SJSA1 (cell line): ENCODE measurements at regions not wholly inside any gene's neighbourhood (a gene's known extent, or its start where the extent isn't known, plus 50 kb on each side); places are given as distances from the start of the nearest gene placed in this dataset.

Experiments
- DNase-seq, 2 experiments: peaks; one replicate each; pipeline ENCODE4 v3.0.0-alpha.2; 2015 to 2020; ENCODE audit warnings: low spot score in 2 of 2, low read depth in 1 of 2
- H3K27ac ChIP-seq: fragments of 250-450 bp; sonication (Bioruptor Pico); 2 replicates; pipeline ENCODE4 v1.5.1; 2020; ENCODE audit warnings: mild to moderate bottlenecking, moderate library complexity
- H3K27me3 ChIP-seq: fragments of 250-450 bp; sonication (Bioruptor Pico); replicated peaks from 2 replicates; pipeline ENCODE4 v1.5.1; 2020; ENCODE audit warnings: mild to moderate bottlenecking, moderate library complexity
- H3K36me3 ChIP-seq: fragments of 250-450 bp; sonication (Bioruptor Pico); 2 replicates; pipeline ENCODE4 v1.5.1; 2020; ENCODE audit warnings: mild to moderate bottlenecking
- H3K4me1 ChIP-seq: fragments of 250-450 bp; sonication (Bioruptor Pico); replicated peaks from 2 replicates; pipeline ENCODE4 v1.6.1; 2021; ENCODE audit warnings: mild to moderate bottlenecking
- H3K4me3 ChIP-seq: fragments of 250-450 bp; sonication (Bioruptor Pico); 2 replicates; pipeline ENCODE4 v1.5.1; 2020; ENCODE audit warnings: mild to moderate bottlenecking
- H3K9me3 ChIP-seq: fragments of 250-450 bp; sonication (Bioruptor Pico); replicated peaks from 2 replicates; pipeline ENCODE4 v1.5.1; 2020; ENCODE audit warnings: mild to moderate bottlenecking

- Histone ChIP-seq H3K4me1 (no peaks in the 10 kb centered on the region), H3K27me3 (no peaks in the 10 kb centered on the region), H3K4me3 (no peak overlapping the region), H3K36me3 (no peaks in the 10 kb centered on the region), H3K27ac (no peak overlapping the region), H3K9me3 (no peaks in the 10 kb centered on the region)
- DNase-seq: no peak
Observed at GRCh38 chr14:44653641-44654040, 146.6 kb upstream of the FSCB start.

GRCh38 chr14:44652640-44653039 lies 145.6 kb upstream of the FSCB start:
- H3K27me3 ChIP-seq: no peaks in the 10 kb centered on the region
- H3K4me1 ChIP-seq: no peaks in the 10 kb centered on the region
- H3K4me3 ChIP-seq: no peak overlapping the region
- H3K36me3 ChIP-seq: no peaks in the 10 kb centered on the region
- no peak overlapping the region for H3K27ac ChIP-seq
- H3K9me3 ChIP-seq: no peaks in the 10 kb centered on the region
- DNase-seq: no peak

- Histone ChIP-seq H3K9me3 (no peaks in the 10 kb centered on the region), H3K27ac (no peak overlapping the region), H3K36me3 (no peaks in the 10 kb centered on the region), H3K27me3 (no peaks in the 10 kb centered on the region), H3K4me1 (no peaks in the 10 kb centered on the region), H3K4me3 (no peak overlapping the region)
- DNase-seq: no peak
Observed at GRCh38 chr14:44649061-44649460, 142.0 kb upstream of the FSCB start.

DNA sequence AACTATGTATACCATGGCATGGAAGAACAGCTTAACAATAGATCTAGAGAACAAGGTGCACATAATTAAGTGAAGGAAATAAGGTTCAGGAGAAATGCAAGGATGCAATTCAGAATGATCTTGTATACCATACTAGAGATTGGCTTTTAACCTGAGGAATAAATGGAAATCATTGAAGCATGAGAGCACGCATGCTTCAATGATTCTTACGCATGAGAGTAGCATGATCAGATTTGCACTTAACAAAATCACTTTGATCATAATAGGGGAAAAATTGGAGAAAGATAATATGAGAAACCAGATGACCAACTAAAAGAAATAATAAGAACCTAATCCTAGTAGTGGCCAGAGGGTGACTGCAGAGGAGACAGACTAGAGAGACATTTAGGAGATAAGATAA lies 133.3 kb upstream of the FSCB start:
- H3K9me3 ChIP-seq: no peaks in the 10 kb centered on the region
- no peaks in the 10 kb centered on the region for H3K4me1 ChIP-seq
- H3K27ac ChIP-seq: no peak overlapping the region
- no peak overlapping the region for H3K4me3 ChIP-seq
- no peaks in the 10 kb centered on the region for H3K27me3 ChIP-seq
- no peaks in the 10 kb centered on the region for H3K36me3 ChIP-seq
- no peak for DNase-seq

GRCh38 chr14:44639781-44640385 lies 132.8 kb upstream of the FSCB start:
- Histone ChIP-seq H3K27ac (no peak overlapping the region), H3K4me3 (no peak overlapping the region), H3K36me3 (no peaks in the 10 kb centered on the region), H3K9me3 (no peaks in the 10 kb centered on the region), H3K4me1 (no peaks in the 10 kb centered on the region), H3K27me3 (no peaks in the 10 kb centered on the region)
- no peak for DNase-seq

DNA sequence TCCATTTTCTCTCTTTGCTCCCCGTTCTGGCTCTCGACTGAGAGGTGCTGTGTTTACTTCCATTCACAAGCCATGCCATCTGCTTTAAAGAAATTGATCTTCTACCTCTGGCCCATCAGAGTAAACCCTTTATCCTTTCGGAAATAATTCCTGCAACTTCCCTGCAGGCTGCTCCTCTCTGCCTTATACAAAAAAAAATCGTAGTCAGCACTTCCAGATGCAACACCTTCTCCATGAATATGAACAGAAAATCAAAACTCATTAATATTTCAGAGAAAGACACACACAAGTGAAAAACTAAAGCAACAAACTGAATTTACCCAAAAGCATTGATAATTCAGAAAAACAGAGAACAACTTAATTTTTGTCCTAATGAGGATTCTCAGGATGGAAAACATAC lies 127.6 kb upstream of the FSCB start:
- no peak overlapping the region for H3K4me3 ChIP-seq
- no peak overlapping the region for H3K27ac ChIP-seq
- no peaks in the 10 kb centered on the region for H3K36me3 ChIP-seq
- no peak for DNase-seq
- no peaks in the 10 kb centered on the region for H3K4me1 ChIP-seq
- H3K9me3 ChIP-seq: no peaks in the 10 kb centered on the region
- no peaks in the 10 kb centered on the region for H3K27me3 ChIP-seq

- H3K4me3 ChIP-seq: no peak overlapping the region
- H3K9me3 ChIP-seq: no peaks in the 10 kb centered on the region
- no peaks in the 10 kb centered on the region for H3K4me1 ChIP-seq
- no peak for DNase-seq
- H3K36me3 ChIP-seq: no peaks in the 10 kb centered on the region
- H3K27ac ChIP-seq: no peak overlapping the region
- no peaks in the 10 kb centered on the region for H3K27me3 ChIP-seq
Observed at GRCh38 chr14:44626423-44626822, 119.3 kb upstream of the FSCB start.

- Histone ChIP-seq H3K27ac (no peak overlapping the region), H3K4me1 (no peaks in the 10 kb centered on the region), H3K27me3 (no peaks in the 10 kb centered on the region), H3K36me3 (no peaks in the 10 kb centered on the region), H3K9me3 (no peaks in the 10 kb centered on the region), H3K4me3 (no peak overlapping the region)
- DNase-seq: no peak
Observed at GRCh38 chr14:44625098-44625497, 118.0 kb upstream of the FSCB start.

DNA sequence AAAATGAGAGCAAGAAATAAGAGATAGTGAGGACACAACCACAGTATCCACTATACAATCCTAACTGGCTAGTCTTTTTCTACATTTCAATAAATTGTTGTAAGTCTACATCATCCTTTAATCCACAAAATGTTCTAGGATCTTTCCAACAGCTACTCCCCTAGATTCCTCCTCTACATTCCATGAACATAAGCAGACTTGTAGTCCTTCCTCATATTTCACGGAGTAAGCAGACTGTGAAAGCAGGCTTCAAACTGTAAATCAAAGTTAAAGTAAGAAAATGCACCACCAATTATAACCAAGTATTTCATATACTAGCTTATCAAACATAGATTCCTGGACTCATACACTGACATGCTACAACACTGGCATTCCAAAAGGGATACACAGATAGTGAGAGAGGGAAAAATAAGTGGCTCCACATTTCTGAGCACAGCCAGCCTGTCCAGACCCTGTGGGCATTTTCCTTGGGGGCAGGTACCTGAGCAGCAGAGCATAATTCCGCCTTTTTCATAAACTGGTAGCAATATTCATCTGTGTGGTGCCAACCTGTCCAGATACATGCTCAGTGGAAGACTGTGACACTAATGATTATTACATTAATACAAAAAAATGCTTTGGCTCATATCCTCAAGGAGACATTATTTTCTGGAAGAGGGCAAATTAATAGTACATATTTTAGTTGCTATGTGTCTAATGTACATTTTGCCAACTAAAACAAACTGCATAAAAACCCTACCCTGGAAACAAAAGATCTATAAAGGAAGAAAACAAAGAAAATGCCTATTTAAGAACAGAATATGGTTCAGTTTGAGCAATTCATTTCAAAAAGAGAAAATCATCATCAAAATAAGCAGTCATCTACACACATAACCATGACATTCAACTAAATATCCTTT lies 113.3 kb upstream of the FSCB start:
- H3K4me3 ChIP-seq: no peak overlapping the region
- H3K4me1 ChIP-seq: no peaks in the 10 kb centered on the region
- no peaks in the 10 kb centered on the region for H3K9me3 ChIP-seq
- no peak overlapping the region for H3K27ac ChIP-seq
- no peaks in the 10 kb centered on the region for H3K27me3 ChIP-seq
- H3K36me3 ChIP-seq: no peaks in the 10 kb centered on the region
- no peak for DNase-seq

DNA sequence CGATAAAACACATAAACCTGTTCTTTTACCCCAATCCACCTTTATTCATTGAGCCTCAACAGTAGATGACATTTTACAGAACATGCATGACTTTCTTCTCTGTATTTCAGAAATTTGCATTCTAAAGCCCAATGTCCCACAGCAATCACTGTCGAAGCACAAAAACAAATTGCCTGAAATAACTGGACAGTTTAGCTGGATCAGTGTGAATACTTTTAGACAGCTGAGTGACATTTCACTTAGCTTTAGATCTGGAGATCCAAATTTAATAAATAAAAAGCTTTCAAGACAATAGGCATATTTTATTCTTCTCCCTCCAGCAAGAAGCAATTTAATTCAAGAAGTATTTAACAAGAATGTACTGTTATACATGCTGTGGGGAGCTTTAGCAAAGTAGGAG lies 109.1 kb upstream of the FSCB start:
- H3K9me3 ChIP-seq: no peaks in the 10 kb centered on the region
- H3K27me3 ChIP-seq: no peaks in the 10 kb centered on the region
- H3K27ac ChIP-seq: no peak overlapping the region
- no peak overlapping the region for H3K4me3 ChIP-seq
- H3K4me1 ChIP-seq: no peaks in the 10 kb centered on the region
- no peak for DNase-seq
- no peaks in the 10 kb centered on the region for H3K36me3 ChIP-seq

- no peak overlapping the region for H3K27ac ChIP-seq
- no peaks in the 10 kb centered on the region for H3K27me3 ChIP-seq
- no peak overlapping the region for H3K4me3 ChIP-seq
- no peaks in the 10 kb centered on the region for H3K4me1 ChIP-seq
- DNase-seq: no peak
- no peaks in the 10 kb centered on the region for H3K9me3 ChIP-seq
- no peaks in the 10 kb centered on the region for H3K36me3 ChIP-seq
Observed at GRCh38 chr14:44613061-44613712, 106.1 kb upstream of the FSCB start.

- no peaks in the 10 kb centered on the region for H3K4me1 ChIP-seq
- H3K4me3 ChIP-seq: no peak overlapping the region
- H3K27me3 ChIP-seq: no peaks in the 10 kb centered on the region
- no peaks in the 10 kb centered on the region for H3K9me3 ChIP-seq
- no peaks in the 10 kb centered on the region for H3K36me3 ChIP-seq
- H3K27ac ChIP-seq: no peak overlapping the region
- DNase-seq: no peak
Observed at GRCh38 chr14:44612002-44612401, 104.9 kb upstream of the FSCB start.

GRCh38 chr14:44609876-44610510 lies 102.9 kb upstream of the FSCB start:
- no peaks in the 10 kb centered on the region for H3K9me3 ChIP-seq
- no peaks in the 10 kb centered on the region for H3K4me1 ChIP-seq
- no peak overlapping the region for H3K27ac ChIP-seq
- DNase-seq: no peak
- H3K36me3 ChIP-seq: no peaks in the 10 kb centered on the region
- no peaks in the 10 kb centered on the region for H3K27me3 ChIP-seq
- H3K4me3 ChIP-seq: no peak overlapping the region

GRCh38 chr14:44609201-44609600 lies 102.1 kb upstream of the FSCB start:
- Histone ChIP-seq H3K4me3 (no peak overlapping the region), H3K27ac (no peak overlapping the region), H3K9me3 (no peaks in the 10 kb centered on the region), H3K4me1 (no peaks in the 10 kb centered on the region), H3K27me3 (no peaks in the 10 kb centered on the region), H3K36me3 (no peaks in the 10 kb centered on the region)
- DNase-seq: no peak
